Stimulated activated naive B cell treated with anti-CD40 and anti-IgM and Interleukin-4, amounts not matched to agents 10 μg/mL and 1 μg/mL and 100 μg/mL, for 72 hours (primary cell): ENCODE measurements at regions not wholly inside any gene's neighbourhood (a gene's known extent, or its start where the extent isn't known, plus 50 kb on each side); places are given as distances from the start of the nearest gene placed in this dataset.
"Not testable (repeated sequence)": the region's sequence is repeated elsewhere in the genome, so short reads cannot be mapped to it uniquely, and the experiment has no call there.

ENCODE experiments used
- ATAC-seq, 2 donors: fragments of 150-1000 bp; cut with Tn5 transposase; replicated peaks; 2 replicates each; pipeline ENCODE4 v1.10.0; 2021; ENCODE audit warnings: moderate library complexity in 1 of 2
- DNase-seq: peaks from one replicate; pipeline ENCODE4 v3.0.0; 2021
- H3K27ac Mint-ChIP-seq: one replicate; pipeline ENCODE4 v1.8.0; 2022; ENCODE audit warnings: mild to moderate bottlenecking, mixed read lengths
- H3K27me3 Mint-ChIP-seq, 2 donors: one replicate each; pipeline ENCODE4 v1.8.0; 2022; ENCODE audit warnings: mixed read lengths in 2 of 2
- H3K36me3 Mint-ChIP-seq, 2 donors: one replicate each; pipeline ENCODE4 v1.8.0; 2022; ENCODE audit warnings: mixed read lengths in 2 of 2, mild to moderate bottlenecking in 1 of 2
- H3K4me1 Mint-ChIP-seq, 2 donors: one replicate each; pipeline ENCODE4 v1.8.0; 2022; ENCODE audit warnings: mixed read lengths in 2 of 2, mild to moderate bottlenecking in 1 of 2
- H3K4me3 Mint-ChIP-seq, 2 donors: one replicate each; pipeline ENCODE4 v1.8.0; 2022; ENCODE audit warnings: mild to moderate bottlenecking in 2 of 2, mixed read lengths in 2 of 2, moderate library complexity in 1 of 2
- H3K9me3 Mint-ChIP-seq, 2 donors: one replicate each; pipeline ENCODE4 v1.8.0; 2022; ENCODE audit warnings: mixed read lengths in 2 of 2, mild to moderate bottlenecking in 1 of 2

GRCh38 chr18:47680488-47680887, 250.0 kb downstream of the SMAD2 start:
- H3K27me3 Mint-ChIP-seq = no peaks in the 10 kb centered on the region
- H3K27ac Mint-ChIP-seq = peak overlapping the region; percentile 95
- H3K9me3 Mint-ChIP-seq = no peaks in the 10 kb centered on the region
- ATAC-seq = peak; percentile 85 to 86
- peaks cover 40 to 74% of the 10 kb centered on the region in 2 donors for H3K4me1 Mint-ChIP-seq
- no peaks in the 10 kb centered on the region for H3K36me3 Mint-ChIP-seq
- H3K4me3 Mint-ChIP-seq = peak overlapping the region; percentile 5 to 64
- DNase-seq = peak; percentile 60

- H3K27ac Mint-ChIP-seq = peak overlapping the region; percentile 95
- peaks cover 38 to 74% of the 10 kb centered on the region in 2 donors for H3K4me1 Mint-ChIP-seq
- peak; percentile 75 to 80 for ATAC-seq
- no peaks in the 10 kb centered on the region for H3K36me3 Mint-ChIP-seq
- no peak overlapping the region for H3K4me3 Mint-ChIP-seq
- H3K27me3 Mint-ChIP-seq = no peaks in the 10 kb centered on the region
- peak; percentile 54 for DNase-seq
- H3K9me3 Mint-ChIP-seq = no peaks in the 10 kb centered on the region
These were observed 250.6 kb downstream of the SMAD2 start for GRCh38 chr18:47679864-47680263.

GRCh38 chr18:47677952-47678351, 252.5 kb downstream of the SMAD2 start:
- peak; percentile 17 for DNase-seq
- no peaks in the 10 kb centered on the region for H3K9me3 Mint-ChIP-seq
- peak; percentile 57 to 63 for ATAC-seq
- peaks cover 33 to 60% of the 10 kb centered on the region in 2 donors for H3K4me1 Mint-ChIP-seq
- H3K4me3 Mint-ChIP-seq = no peak overlapping the region
- no peaks in the 10 kb centered on the region for H3K36me3 Mint-ChIP-seq
- H3K27me3 Mint-ChIP-seq = no peaks in the 10 kb centered on the region
- H3K27ac Mint-ChIP-seq = peak overlapping the region; percentile 42

DNA sequence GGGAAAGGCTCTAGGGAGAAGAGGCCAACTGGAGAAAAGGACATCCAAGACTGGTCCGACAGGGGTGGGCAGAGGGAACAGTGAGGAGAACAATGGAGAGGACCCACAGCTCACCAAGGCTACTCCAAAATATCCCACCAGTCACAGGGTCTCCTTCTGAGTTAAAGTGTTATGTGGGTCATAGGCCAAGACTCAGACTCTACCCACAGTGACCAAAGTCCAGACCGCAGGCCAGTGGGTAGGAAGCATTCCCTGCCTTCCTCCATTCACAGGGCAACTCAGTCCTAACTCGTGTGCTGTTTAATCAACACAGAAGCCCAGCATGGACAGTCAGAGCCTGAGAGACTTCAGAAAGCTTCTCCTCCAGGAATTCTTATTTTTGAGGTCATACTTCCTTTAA, 260.6 kb downstream of the SMAD2 start:
- no peak overlapping the region for H3K4me3 Mint-ChIP-seq
- no peak for DNase-seq
- H3K36me3 Mint-ChIP-seq = no peaks in the 10 kb centered on the region
- ATAC-seq = no peak
- no peaks in the 10 kb centered on the region for H3K9me3 Mint-ChIP-seq
- no peak overlapping the region for H3K27ac Mint-ChIP-seq
- H3K4me1 Mint-ChIP-seq = no peaks in the 10 kb centered on the region
- peaks cover 17 to 27% of the 10 kb centered on the region in 2 donors for H3K27me3 Mint-ChIP-seq

DNA sequence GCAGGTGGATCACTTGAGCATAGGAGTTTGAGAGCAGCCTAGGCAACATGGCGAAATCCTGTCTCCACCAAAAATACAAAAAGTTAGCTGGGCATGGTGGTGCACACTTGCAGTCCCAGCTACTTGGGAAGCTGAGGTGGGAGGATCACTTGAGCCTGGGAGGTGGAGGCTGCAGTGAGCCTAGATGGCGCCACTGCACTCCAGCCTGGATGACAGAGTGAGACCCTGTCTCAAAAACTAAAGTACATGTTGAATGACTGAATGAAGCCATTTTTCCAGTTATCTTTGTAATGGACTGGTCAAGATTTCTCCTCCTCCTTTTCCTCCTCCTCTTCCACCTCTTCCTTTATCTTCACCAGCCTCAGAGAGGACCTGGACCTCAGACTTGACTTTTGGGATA, 272.0 kb downstream of the SMAD2 start:
- Mint-ChIP-seq H3K36me3 (peaks cover 4 to 6% of the 10 kb centered on the region in 2 donors), H3K27ac (no peak overlapping the region)

GRCh38 chr18:47654988-47655387, 275.5 kb downstream of the SMAD2 start:
- ATAC-seq (no peak), DNase-seq (no peak)
- Mint-ChIP-seq H3K4me1 (peaks cover 0 to 6% of the 10 kb centered on the region in 2 donors), H3K27ac (no peak overlapping the region), H3K9me3 (peaks cover 3 to 4% of the 10 kb centered on the region in 2 donors), H3K27me3 (peaks cover 7% of the 10 kb centered on the region in 2 donors), H3K4me3 (no peak overlapping the region), H3K36me3 (peaks cover 1 to 3% of the 10 kb centered on the region in 2 donors)

More for the DNA sequence above, 272.0 kb downstream of the SMAD2 start:
- Mint-ChIP-seq H3K4me3 (no peak overlapping the region), H3K4me1 (peaks cover 0 to 2% of the 10 kb centered on the region in 2 donors), H3K9me3 (peaks cover 5% of the 10 kb centered on the region in 2 donors), H3K27me3 (peaks cover 4 to 10% of the 10 kb centered on the region in 2 donors)
- no peak for DNase-seq
- ATAC-seq = no peak

DNA sequence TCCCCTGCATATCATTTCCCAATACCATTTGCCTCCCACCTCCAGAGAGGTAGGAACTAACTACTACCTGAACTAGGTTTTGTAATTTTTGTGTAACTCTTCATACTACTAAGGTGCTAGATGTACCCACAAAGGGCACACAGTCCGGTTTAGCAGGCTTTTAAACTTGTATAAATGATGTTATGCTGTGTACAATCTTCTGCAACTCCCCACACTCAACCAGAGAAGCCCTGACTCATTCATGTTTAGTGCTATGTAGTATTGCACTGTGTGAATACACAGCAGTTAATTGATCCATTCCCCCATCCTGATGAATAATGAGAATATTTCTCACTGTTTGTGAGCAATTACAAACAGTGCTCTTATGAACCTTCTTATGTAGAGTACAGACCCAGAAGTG, 285.6 kb downstream of the SMAD2 start:
- Mint-ChIP-seq H3K27ac (no peak overlapping the region), H3K36me3 (no peaks in the 10 kb centered on the region), H3K4me3 (no peak overlapping the region), H3K9me3 (peaks cover 3 to 4% of the 10 kb centered on the region in 2 donors), H3K27me3 (no peaks in the 10 kb centered on the region), H3K4me1 (no peaks in the 10 kb centered on the region)
- ATAC-seq (no peak), DNase-seq (no peak)

GRCh38 chr18:47637551-47637950, 292.9 kb downstream of the SMAD2 start:
- not testable (repeated sequence) for ATAC-seq, DNase-seq, H3K9me3 Mint-ChIP-seq, H3K36me3 Mint-ChIP-seq, H3K4me1 Mint-ChIP-seq, H3K27ac Mint-ChIP-seq, H3K4me3 Mint-ChIP-seq
- H3K27me3 Mint-ChIP-seq = peaks cover 7 to 10% of the 10 kb centered on the region in 2 donors

DNA sequence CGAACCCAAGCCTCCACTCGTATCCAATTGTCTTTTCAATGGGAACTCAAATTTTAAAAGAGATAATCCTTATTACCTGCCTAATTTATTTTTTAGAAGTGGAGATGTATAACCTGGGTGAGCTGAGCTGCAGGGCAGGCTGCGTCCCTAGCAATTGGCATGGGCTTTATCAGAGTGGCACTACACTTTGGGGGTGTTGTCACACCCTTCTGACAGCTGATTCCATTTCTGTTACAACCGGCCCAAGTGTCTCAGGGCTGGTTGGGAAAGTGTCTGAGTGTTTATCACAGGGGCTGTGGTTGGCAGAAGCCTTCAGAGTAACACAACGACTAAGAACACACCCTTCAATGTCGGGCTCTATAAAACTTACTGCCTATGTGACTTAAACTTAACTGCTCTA, 295.0 kb downstream of the SMAD2 start:
- peaks cover 7 to 10% of the 10 kb centered on the region in 2 donors for H3K27me3 Mint-ChIP-seq
- no peaks in the 10 kb centered on the region for H3K9me3 Mint-ChIP-seq
- no peak for ATAC-seq
- no peak for DNase-seq
- no peaks in the 10 kb centered on the region for H3K36me3 Mint-ChIP-seq
- H3K4me3 Mint-ChIP-seq = no peak overlapping the region
- no peaks in the 10 kb centered on the region for H3K4me1 Mint-ChIP-seq
- no peak overlapping the region for H3K27ac Mint-ChIP-seq

DNA sequence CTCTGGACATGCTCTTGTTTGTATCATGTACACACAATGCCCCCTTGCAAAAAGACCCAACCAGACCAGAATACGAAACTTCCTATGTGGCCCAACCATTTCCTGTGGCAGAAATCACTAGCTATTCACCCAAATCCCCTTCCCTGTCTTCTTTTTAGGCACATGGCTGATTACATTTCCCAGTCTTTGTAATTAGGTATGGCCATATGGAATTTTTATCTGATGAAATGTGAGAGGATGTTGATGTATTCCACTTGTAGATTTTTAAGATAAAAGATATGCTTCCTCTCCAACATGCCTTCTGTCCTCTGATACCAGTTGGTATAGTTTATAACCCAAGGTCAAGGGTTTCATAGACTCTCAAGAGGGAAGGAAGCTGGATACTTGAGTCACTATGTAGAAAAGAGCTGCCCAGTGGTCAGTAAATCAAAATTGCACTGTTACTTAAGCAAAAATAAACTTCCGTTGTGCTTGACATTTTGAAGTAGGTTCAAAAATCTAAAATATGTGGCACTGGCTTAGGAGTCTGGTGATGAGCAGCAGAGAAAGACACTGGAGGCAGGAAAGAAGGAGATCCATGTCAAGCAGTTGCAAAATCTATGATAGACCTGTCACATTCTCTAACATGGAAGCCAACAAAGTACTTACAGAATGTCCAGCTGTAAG, 297.4 kb downstream of the SMAD2 start:
- no peak overlapping the region for H3K27ac Mint-ChIP-seq
- no peaks in the 10 kb centered on the region for H3K36me3 Mint-ChIP-seq
- no peak overlapping the region for H3K4me3 Mint-ChIP-seq
- peaks cover 14 to 16% of the 10 kb centered on the region in 2 donors for H3K27me3 Mint-ChIP-seq
- ATAC-seq (no peak), DNase-seq (no peak)
- no peaks in the 10 kb centered on the region for H3K4me1 Mint-ChIP-seq
- no peaks in the 10 kb centered on the region for H3K9me3 Mint-ChIP-seq

DNA sequence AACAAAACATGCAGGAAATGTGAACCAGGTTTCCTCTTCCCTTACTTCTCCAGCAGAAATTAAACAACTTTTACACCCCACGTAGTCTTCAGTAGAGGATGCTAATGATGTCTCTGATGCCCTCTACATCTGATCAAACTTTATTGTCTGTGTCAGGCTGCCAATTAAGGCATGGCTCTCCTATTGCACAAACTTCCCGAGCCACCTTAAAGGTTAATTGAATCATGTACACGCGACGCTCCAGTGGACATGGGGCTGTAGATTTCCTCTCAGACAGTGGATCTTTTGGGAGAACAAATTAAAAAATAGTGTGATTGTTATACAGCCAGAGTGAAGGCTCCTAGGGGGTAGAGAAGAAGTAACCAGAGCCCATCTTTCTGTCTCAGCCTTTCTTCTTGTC, 301.6 kb downstream of the SMAD2 start:
- H3K27ac Mint-ChIP-seq = no peak overlapping the region
- H3K4me1 Mint-ChIP-seq = no peaks in the 10 kb centered on the region
- no peaks in the 10 kb centered on the region for H3K9me3 Mint-ChIP-seq
- H3K36me3 Mint-ChIP-seq = no peaks in the 10 kb centered on the region
- peaks cover 14 to 16% of the 10 kb centered on the region in 2 donors for H3K27me3 Mint-ChIP-seq
- no peak overlapping the region for H3K4me3 Mint-ChIP-seq
- ATAC-seq (no peak), DNase-seq (no peak)

- no peaks in the 10 kb centered on the region for H3K4me1 Mint-ChIP-seq
- no peak for DNase-seq
- no peak overlapping the region for H3K27ac Mint-ChIP-seq
- no peak overlapping the region for H3K4me3 Mint-ChIP-seq
- ATAC-seq = no peak
- peaks cover 15 to 18% of the 10 kb centered on the region in 2 donors for H3K27me3 Mint-ChIP-seq
- no peaks in the 10 kb centered on the region for H3K9me3 Mint-ChIP-seq
- no peaks in the 10 kb centered on the region for H3K36me3 Mint-ChIP-seq
These were observed 302.1 kb downstream of the SMAD2 start for GRCh38 chr18:47628240-47628781.

- DNase-seq (no peak), ATAC-seq (no peak)
- H3K36me3 Mint-ChIP-seq = no peaks in the 10 kb centered on the region
- H3K4me3 Mint-ChIP-seq = no peak overlapping the region
- no peaks in the 10 kb centered on the region for H3K4me1 Mint-ChIP-seq
- H3K27ac Mint-ChIP-seq = no peak overlapping the region
- peaks cover 27 to 28% of the 10 kb centered on the region in 2 donors for H3K27me3 Mint-ChIP-seq
- H3K9me3 Mint-ChIP-seq = no peaks in the 10 kb centered on the region
These were observed 303.4 kb downstream of the SMAD2 start for GRCh38 chr18:47627030-47627429.

- H3K36me3 Mint-ChIP-seq = peaks cover 0 to 2% of the 10 kb centered on the region in 2 donors
- peaks cover 35 to 38% of the 10 kb centered on the region in 2 donors for H3K27me3 Mint-ChIP-seq
- ATAC-seq (no peak), DNase-seq (no peak)
- peaks cover 0 to 2% of the 10 kb centered on the region in 2 donors for H3K9me3 Mint-ChIP-seq
- H3K4me1 Mint-ChIP-seq = no peaks in the 10 kb centered on the region
- no peak overlapping the region for H3K4me3 Mint-ChIP-seq
- no peak overlapping the region for H3K27ac Mint-ChIP-seq
These were observed 310.5 kb downstream of the SMAD2 start for GRCh38 chr18:47619771-47620448.

- H3K27ac Mint-ChIP-seq = no peak overlapping the region
- peaks cover 38 to 40% of the 10 kb centered on the region in 2 donors for H3K27me3 Mint-ChIP-seq
These were observed 311.7 kb downstream of the SMAD2 start for GRCh38 chr18:47618758-47619157.

More at GRCh38 chr18:47618758-47619157, 311.7 kb downstream of the SMAD2 start:
- Mint-ChIP-seq H3K9me3 (peaks cover 0 to 2% of the 10 kb centered on the region in 2 donors), H3K4me3 (no peak overlapping the region), H3K4me1 (no peaks in the 10 kb centered on the region), H3K36me3 (peaks cover 0 to 2% of the 10 kb centered on the region in 2 donors)
- no peak for DNase-seq
- ATAC-seq = no peak
